GM12878 (cell line): ENCODE measurements at regions not wholly inside any gene's neighbourhood (a gene's known extent, or its start where the extent isn't known, plus 50 kb on each side); places are given as distances from the start of the nearest gene placed in this dataset.

Experiments
- ATAC-seq: fragments of 200-7000 bp; cut with Tn5 transposase; 3 replicates; pipeline ENCODE4 v1.9.1; 2020; ENCODE audit warnings: mild to moderate bottlenecking, moderate library complexity
- BruUV-seq: library from RNA; stranded (reverse); fragments of 400-500 nt; replicated peaks from 2 replicates; lab custom pipeline; 2021; lab: Mats Ljungman, UMichigan
- CTCF ChIA-PET: fragments of 300-600 bp; sonication (Branson Sonifier 250); formaldehyde crosslinking; extraction: SDS; loops from one replicate; lab custom pipeline; 2021; ENCODE audit warnings: inconsistent platforms; lab: Yijun Ruan, JAX
- POLR2A ChIA-PET: fragments of 350-600 bp; formaldehyde crosslinking; extraction: SDS; loops from one replicate; lab custom pipeline; 2021; ENCODE audit warnings: inconsistent platforms; lab: Charles Lee
- RAD21 ChIA-PET: fragments of 300-600 bp; sonication (Branson Sonifier 250); formaldehyde crosslinking; loops from one replicate; lab custom pipeline; 2023; ENCODE audit warnings: antibody characterized with exemption; ENCODE audit not compliant: unreplicated experiment; lab: Charles Lee
- SMC1A ChIA-PET: fragments of 300-600 bp; sonication (Branson Sonifier 250); formaldehyde crosslinking; loops from one replicate; lab custom pipeline; 2023; ENCODE audit not compliant: unreplicated experiment, uncharacterized antibody; lab: Charles Lee
- DNase-seq: peaks from one replicate; pipeline ENCODE4 v3.0.0-alpha.2; 2011; ENCODE audit warnings: low read depth, low spot score
- FAIRE-seq: peaks from 3 replicates; lab custom pipeline; 2011; peaks lifted over from hg19 to GRCh38; lab: Jason Lieb, UNC
- H2AFZ ChIP-seq: 2 replicates; pipeline ENCODE4 v1.6.0; 2011; ENCODE audit warnings: low read depth, low read length, control low read depth; ENCODE audit not compliant: control insufficient read depth
- H3K27ac ChIP-seq: 2 replicates; pipeline ENCODE4 v1.5.1; 2011; ENCODE audit warnings: control low read depth; ENCODE audit not compliant: control insufficient read depth, insufficient read depth
- H3K27me3 ChIP-seq, 2 experiments: replicated peaks in 1 of 2; 2 replicates each; pipeline versions ENCODE4 v1.6.0 to v1.6.1; 2011; ENCODE audit warnings: low read length in 1 of 2; ENCODE audit not compliant: control insufficient read depth in 2 of 2, insufficient read depth in 2 of 2
- H3K36me3 ChIP-seq, 2 experiments: 2 replicates each; pipeline ENCODE4 v1.5.1; 2011; ENCODE audit warnings: low read length in 1 of 2; ENCODE audit not compliant: control insufficient read depth in 2 of 2, insufficient read depth in 2 of 2
- H3K4me1 ChIP-seq: 2 replicates; pipeline ENCODE4 v1.6.1; 2011; ENCODE audit warnings: mild to moderate bottlenecking, low read length, moderate library complexity, mixed read lengths; ENCODE audit not compliant: control insufficient read depth, insufficient read depth
- H3K4me2 ChIP-seq: 2 replicates; pipeline ENCODE4 v1.6.0; 2011; ENCODE audit warnings: control low read depth; ENCODE audit not compliant: control insufficient read depth, insufficient read depth
- H3K4me3 ChIP-seq: fragments of 200-600 bp; sonication (generic); 2 replicates; pipeline ENCODE4 v1.5.1; 2016
- H3K79me2 ChIP-seq: 2 replicates; pipeline ENCODE4 v1.6.0; 2011; ENCODE audit warnings: low read length; ENCODE audit not compliant: control insufficient read depth, insufficient read depth
- H3K9ac ChIP-seq: 2 replicates; pipeline ENCODE4 v1.8.0; 2011; ENCODE audit warnings: low read length, control low read depth, mixed read lengths; ENCODE audit not compliant: control insufficient read depth, insufficient read depth
- H3K9me3 ChIP-seq: replicated peaks from 3 replicates; pipeline ENCODE4 v1.5.1; 2011; ENCODE audit warnings: mild to moderate bottlenecking, low read length; ENCODE audit not compliant: control insufficient read depth, insufficient read depth
- H4K20me1 ChIP-seq: 2 replicates; pipeline ENCODE4 v1.6.0; 2011; ENCODE audit not compliant: control insufficient read depth, insufficient read depth
- CBFB ChIP-seq: IDR thresholded peaks from 2 replicates; pipeline ENCODE4 v1.6.1; 2016; ENCODE audit warnings: antibody characterized with exemption, low read depth
- CBX5 ChIP-seq: sonication (generic); IDR thresholded peaks from 2 replicates; pipeline ENCODE4 v1.6.1; 2016; ENCODE audit warnings: low read depth, moderate library complexity, mild to moderate bottlenecking, inconsistent platforms
- NRF1 ChIP-seq: conservative IDR thresholded peaks from 2 replicates; pipeline ENCODE4 v1.6.1; 2011; ENCODE audit warnings: mild to moderate bottlenecking, low read depth, low read length, improper control_type of control experiment
- POLR2AphosphoS2 ChIP-seq: IDR thresholded peaks from 2 replicates; pipeline ENCODE4 v1.6.1; 2011; ENCODE audit warnings: low read depth, mild to moderate bottlenecking, low read length, improper control_type of control experiment, moderate library complexity
- POU2F2 ChIP-seq: IDR thresholded peaks from 3 replicates; pipeline ENCODE4 v1.6.1; 2011; ENCODE audit warnings: low read depth, mild to moderate bottlenecking, low read length, borderline replicate concordance
- RUNX3 ChIP-seq: IDR thresholded peaks from 2 replicates; pipeline ENCODE4 v1.6.1; 2012; ENCODE audit warnings: low read length, inconsistent platforms
- whole genome bisulfite sequencing: methylation state at CpG from one replicate; pipeline ENCODE4 v1.1.6; 2016; ENCODE audit warnings: low lambda C conversion rate; ENCODE audit not compliant: insufficient replicate concordance, insufficient coverage; ENCODE audit errors: missing lambda C conversion rate; 5-methylcytosine and 5-hydroxymethylcytosine counted together
- in situ Hi-C: fragments of 300-500 bp; cut with MboI; formaldehyde crosslinking; loops from 9 replicates; pipeline ENCODE4 v1.14.3; 2018; ENCODE audit warnings: mixed read lengths
- intact Hi-C: fragments of 100-400 bp; cut with micrococcal nuclease; formaldehyde crosslinking; loops from one replicate; pipeline ENCODE4 v1.14.2; 2022; ENCODE audit not compliant: unreplicated experiment
- TF ChIP-seq, protein P1 (sequence below): fragments of 450-650 bp; IDR thresholded peaks from 2 replicates; pipeline ENCODE4 v1.6.1; 2017; ENCODE audit warnings: antibody characterized with exemption, mild to moderate bottlenecking, moderate library complexity
- TF ChIP-seq, protein P2 (sequence below): fragments of 150-350 bp; IDR thresholded peaks from 2 replicates; pipeline ENCODE4 v1.6.1; 2016; ENCODE audit warnings: low read depth, low read length

- no TSS peak for BruUV-seq
- ATAC-seq (no peak), DNase-seq (no peak), FAIRE-seq (no peak)
- in situ Hi-C loops (no loop called here), intact Hi-C loops (no loop called here)
- H3K4me3 ChIP-seq, result no peak overlapping the region
- no peaks in the 10 kb centered on the region for H3K27me3 ChIP-seq
- no peak overlapping the region for H2AFZ ChIP-seq
- ChIA-PET SMC1A (interaction anchor here (1.2 kb wide), 1 partner anchor 14 kb away, joined by 4 read pairs; no protein-coding TSS in a partner anchor), CTCF (no interaction called here), POLR2A (no interaction called here), RAD21 (no interaction called here)
- no peaks in the 10 kb centered on the region for H3K4me1 ChIP-seq
- H3K27ac ChIP-seq, result no peak overlapping the region
- H3K9ac ChIP-seq, result no peak overlapping the region
- WGBS, result 0% methylated on average over 3 of the region's 3 CpGs
- no peaks in the 10 kb centered on the region for H3K9me3 ChIP-seq
- H3K79me2 ChIP-seq, result no peaks in the 10 kb centered on the region
- no peak for TF ChIP-seq RUNX3
- no peak for TF ChIP-seq NRF1
- TF ChIP-seq, protein P1, sequence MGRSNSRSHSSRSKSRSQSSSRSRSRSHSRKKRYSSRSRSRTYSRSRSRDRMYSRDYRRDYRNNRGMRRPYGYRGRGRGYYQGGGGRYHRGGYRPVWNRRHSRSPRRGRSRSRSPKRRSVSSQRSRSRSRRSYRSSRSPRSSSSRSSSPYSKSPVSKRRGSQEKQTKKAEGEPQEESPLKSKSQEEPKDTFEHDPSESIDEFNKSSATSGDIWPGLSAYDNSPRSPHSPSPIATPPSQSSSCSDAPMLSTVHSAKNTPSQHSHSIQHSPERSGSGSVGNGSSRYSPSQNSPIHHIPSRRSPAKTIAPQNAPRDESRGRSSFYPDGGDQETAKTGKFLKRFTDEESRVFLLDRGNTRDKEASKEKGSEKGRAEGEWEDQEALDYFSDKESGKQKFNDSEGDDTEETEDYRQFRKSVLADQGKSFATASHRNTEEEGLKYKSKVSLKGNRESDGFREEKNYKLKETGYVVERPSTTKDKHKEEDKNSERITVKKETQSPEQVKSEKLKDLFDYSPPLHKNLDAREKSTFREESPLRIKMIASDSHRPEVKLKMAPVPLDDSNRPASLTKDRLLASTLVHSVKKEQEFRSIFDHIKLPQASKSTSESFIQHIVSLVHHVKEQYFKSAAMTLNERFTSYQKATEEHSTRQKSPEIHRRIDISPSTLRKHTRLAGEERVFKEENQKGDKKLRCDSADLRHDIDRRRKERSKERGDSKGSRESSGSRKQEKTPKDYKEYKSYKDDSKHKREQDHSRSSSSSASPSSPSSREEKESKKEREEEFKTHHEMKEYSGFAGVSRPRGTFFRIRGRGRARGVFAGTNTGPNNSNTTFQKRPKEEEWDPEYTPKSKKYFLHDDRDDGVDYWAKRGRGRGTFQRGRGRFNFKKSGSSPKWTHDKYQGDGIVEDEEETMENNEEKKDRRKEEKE, result no peak
- TF ChIP-seq, all 136 proteins: peak for 0
- Histone ChIP-seq H4K20me1 (no peaks in the 10 kb centered on the region), H3K36me3 (no peaks in the 10 kb centered on the region), H3K4me2 (no peak overlapping the region)
These were observed 1774.0 kb upstream of the PRR20A start for GRCh38 chr13:55366676-55367075.

DNA sequence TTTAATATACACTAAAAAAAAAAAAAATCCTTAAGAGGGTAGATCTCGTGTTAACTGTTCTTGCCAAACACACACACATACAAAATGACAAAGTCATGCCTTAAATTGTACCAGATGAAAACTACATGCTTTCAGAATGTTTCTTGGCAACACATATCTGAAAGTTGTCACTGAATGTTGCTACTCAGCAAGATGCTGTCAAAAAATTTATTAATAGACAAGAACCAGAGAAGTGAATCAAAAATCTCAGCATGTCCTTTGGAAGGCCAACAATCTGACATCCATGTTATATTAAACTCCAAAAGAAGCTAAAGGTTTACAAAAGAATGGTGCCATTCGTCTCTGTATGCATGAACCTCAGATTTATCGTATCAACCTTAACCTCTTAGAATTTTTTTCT, 1746.2 kb upstream of the PRR20A start:
- ChIA-PET SMC1A (no interaction called here), CTCF (no interaction called here), POLR2A (no interaction called here), RAD21 (no interaction called here)
- TF ChIP-seq CBX5, result no peak
- TF ChIP-seq, protein P2, sequence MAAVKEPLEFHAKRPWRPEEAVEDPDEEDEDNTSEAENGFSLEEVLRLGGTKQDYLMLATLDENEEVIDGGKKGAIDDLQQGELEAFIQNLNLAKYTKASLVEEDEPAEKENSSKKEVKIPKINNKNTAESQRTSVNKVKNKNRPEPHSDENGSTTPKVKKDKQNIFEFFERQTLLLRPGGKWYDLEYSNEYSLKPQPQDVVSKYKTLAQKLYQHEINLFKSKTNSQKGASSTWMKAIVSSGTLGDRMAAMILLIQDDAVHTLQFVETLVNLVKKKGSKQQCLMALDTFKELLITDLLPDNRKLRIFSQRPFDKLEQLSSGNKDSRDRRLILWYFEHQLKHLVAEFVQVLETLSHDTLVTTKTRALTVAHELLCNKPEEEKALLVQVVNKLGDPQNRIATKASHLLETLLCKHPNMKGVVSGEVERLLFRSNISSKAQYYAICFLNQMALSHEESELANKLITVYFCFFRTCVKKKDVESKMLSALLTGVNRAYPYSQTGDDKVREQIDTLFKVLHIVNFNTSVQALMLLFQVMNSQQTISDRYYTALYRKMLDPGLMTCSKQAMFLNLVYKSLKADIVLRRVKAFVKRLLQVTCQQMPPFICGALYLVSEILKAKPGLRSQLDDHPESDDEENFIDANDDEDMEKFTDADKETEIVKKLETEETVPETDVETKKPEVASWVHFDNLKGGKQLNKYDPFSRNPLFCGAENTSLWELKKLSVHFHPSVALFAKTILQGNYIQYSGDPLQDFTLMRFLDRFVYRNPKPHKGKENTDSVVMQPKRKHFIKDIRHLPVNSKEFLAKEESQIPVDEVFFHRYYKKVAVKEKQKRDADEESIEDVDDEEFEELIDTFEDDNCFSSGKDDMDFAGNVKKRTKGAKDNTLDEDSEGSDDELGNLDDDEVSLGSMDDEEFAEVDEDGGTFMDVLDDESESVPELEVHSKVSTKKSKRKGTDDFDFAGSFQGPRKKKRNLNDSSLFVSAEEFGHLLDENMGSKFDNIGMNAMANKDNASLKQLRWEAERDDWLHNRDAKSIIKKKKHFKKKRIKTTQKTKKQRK, result no peak
- TF ChIP-seq POLR2AphosphoS2, result no peak
- no peak for TF ChIP-seq CBFB
- no peak for TF ChIP-seq POU2F2
- in situ Hi-C loops, result no loop called here
- H3K4me3 ChIP-seq, result no peak overlapping the region
- no peaks in the 10 kb centered on the region for H3K9me3 ChIP-seq
- intact Hi-C loops, result no loop called here
- 3% methylated on average over 3 of the region's 3 CpGs for WGBS
- no peak for ATAC-seq
- no peaks in the 10 kb centered on the region for H3K27me3 ChIP-seq
- H3K79me2 ChIP-seq, result no peaks in the 10 kb centered on the region
- FAIRE-seq, result no peak
- H2AFZ ChIP-seq, result no peak overlapping the region
- no peak for DNase-seq
- no peaks in the 10 kb centered on the region for H4K20me1 ChIP-seq
- H3K4me2 ChIP-seq, result no peak overlapping the region
- H3K27ac ChIP-seq, result no peak overlapping the region
- H3K4me1 ChIP-seq, result no peaks in the 10 kb centered on the region
- H3K9ac ChIP-seq, result no peak overlapping the region
- H3K36me3 ChIP-seq, result no peaks in the 10 kb centered on the region
- no TSS peak for BruUV-seq
